ENCODE measurements at regions not wholly inside any gene's neighbourhood (a gene's known extent, or its start where the extent isn't known, plus 50 kb on each side); places are given as distances from the start of the nearest gene placed in this dataset.

DNA sequence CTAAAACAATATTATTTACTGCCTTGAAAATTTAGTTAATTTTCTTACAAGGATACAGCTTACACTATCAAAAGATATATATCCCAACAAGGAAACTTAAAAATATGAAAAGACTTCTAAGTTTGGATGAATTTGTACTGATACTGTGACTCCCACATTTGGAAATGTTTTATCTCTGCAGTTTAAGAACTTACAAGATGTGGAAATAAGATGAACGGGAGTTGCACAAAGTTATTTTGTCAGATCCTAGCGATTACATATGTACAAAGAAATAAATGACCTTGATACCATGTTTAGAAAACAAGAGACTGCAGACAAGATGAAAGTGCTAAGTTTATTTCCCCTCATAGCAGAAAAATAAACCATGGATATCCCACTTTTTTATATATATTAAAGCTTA, 103.7 kb upstream of the TMEM106B start:
- TF ChIP-seq, protein P1, sequence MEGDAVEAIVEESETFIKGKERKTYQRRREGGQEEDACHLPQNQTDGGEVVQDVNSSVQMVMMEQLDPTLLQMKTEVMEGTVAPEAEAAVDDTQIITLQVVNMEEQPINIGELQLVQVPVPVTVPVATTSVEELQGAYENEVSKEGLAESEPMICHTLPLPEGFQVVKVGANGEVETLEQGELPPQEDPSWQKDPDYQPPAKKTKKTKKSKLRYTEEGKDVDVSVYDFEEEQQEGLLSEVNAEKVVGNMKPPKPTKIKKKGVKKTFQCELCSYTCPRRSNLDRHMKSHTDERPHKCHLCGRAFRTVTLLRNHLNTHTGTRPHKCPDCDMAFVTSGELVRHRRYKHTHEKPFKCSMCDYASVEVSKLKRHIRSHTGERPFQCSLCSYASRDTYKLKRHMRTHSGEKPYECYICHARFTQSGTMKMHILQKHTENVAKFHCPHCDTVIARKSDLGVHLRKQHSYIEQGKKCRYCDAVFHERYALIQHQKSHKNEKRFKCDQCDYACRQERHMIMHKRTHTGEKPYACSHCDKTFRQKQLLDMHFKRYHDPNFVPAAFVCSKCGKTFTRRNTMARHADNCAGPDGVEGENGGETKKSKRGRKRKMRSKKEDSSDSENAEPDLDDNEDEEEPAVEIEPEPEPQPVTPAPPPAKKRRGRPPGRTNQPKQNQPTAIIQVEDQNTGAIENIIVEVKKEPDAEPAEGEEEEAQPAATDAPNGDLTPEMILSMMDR (conservative IDR thresholded peaks at IDR 0.05; ENCODE audit: low read depth in 2 of 2), result no peak
- TF ChIP-seq EZH2 (IDR thresholded peaks at IDR 0.05; ENCODE audit: low read depth, unreplicated experiment), result no peak
